Right lobe of liver (tissue), 4 donors: ENCODE measurements at regions not wholly inside any gene's neighbourhood (a gene's known extent, or its start where the extent isn't known, plus 50 kb on each side); places are given as distances from the start of the nearest gene placed in this dataset.

Source experiments
- POLR2A ChIP-seq: fragments of 450-650 bp; IDR thresholded peaks from one replicate; pipeline ENCODE4 v1.6.1; 2017; ENCODE audit warnings: antibody characterized with exemption, mild to moderate bottlenecking
- TF ChIP-seq, protein P1 (sequence below), 4 donors: fragments of 200-600 bp in 3 of 4; fragments of 450-650 bp in 1 of 4; IDR thresholded peaks; one replicate each; pipeline versions ENCODE4 v1.5.1 to v1.8.0; 2016 to 2022; ENCODE audit warnings: antibody characterized with exemption in 4 of 4, mild to moderate bottlenecking in 2 of 4
- donor health status: DM: no; HTN: no; CAD: no.
- donor health status: DM: no; HTN: no; CAD: no.
- donor health status: DM: no; HTN: yes; CAD: no.

DNA sequence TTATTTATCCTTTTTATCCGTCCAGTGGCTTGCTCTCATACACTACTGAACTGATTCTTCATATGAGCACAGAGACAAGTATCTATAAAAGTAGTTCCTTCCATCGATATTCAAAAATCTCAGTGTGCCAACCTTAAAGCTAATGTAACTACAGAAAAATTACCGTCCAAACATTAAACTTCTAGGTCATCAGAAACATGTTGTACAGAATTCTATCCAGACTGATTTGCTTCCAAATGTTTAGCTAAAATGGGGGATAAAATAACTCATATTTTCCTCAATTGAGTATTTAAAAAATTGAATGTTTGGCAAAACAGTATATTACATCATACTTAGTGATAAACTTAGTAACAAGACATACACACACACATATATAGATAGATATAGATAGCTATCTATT is 584.7 kb upstream of the SEMA3D start:
- TF ChIP-seq, protein P1, sequence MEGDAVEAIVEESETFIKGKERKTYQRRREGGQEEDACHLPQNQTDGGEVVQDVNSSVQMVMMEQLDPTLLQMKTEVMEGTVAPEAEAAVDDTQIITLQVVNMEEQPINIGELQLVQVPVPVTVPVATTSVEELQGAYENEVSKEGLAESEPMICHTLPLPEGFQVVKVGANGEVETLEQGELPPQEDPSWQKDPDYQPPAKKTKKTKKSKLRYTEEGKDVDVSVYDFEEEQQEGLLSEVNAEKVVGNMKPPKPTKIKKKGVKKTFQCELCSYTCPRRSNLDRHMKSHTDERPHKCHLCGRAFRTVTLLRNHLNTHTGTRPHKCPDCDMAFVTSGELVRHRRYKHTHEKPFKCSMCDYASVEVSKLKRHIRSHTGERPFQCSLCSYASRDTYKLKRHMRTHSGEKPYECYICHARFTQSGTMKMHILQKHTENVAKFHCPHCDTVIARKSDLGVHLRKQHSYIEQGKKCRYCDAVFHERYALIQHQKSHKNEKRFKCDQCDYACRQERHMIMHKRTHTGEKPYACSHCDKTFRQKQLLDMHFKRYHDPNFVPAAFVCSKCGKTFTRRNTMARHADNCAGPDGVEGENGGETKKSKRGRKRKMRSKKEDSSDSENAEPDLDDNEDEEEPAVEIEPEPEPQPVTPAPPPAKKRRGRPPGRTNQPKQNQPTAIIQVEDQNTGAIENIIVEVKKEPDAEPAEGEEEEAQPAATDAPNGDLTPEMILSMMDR (IDR thresholded peaks at IDR 0.05), result no peak
- no peak for TF ChIP-seq POLR2A
